Keratinocyte (primary cell): ENCODE measurements at regions not wholly inside any gene's neighbourhood (a gene's known extent, or its start where the extent isn't known, plus 50 kb on each side); places are given as distances from the start of the nearest gene placed in this dataset.

Experiments used
- CTCF ChIP-seq, 3 experiments: IDR thresholded peaks in 1 of 3; conservative IDR thresholded peaks in 1 of 3; optimal IDR thresholded peaks in 1 of 3; 2 replicates in 2 of 3; 3 replicates in 1 of 3; pipeline versions ENCODE3 to v1.5.1; 2011; ENCODE audit warnings: low read length in 3 of 3, mild to moderate bottlenecking in 3 of 3, moderate library complexity in 2 of 3, control low read depth in 1 of 3, inconsistent platforms in 1 of 3; ENCODE audit not compliant: insufficient read depth in 2 of 3; ENCODE audit errors: extremely low read depth in 1 of 3
- EZH2 ChIP-seq: IDR thresholded peaks from one replicate; pipeline ENCODE4 v1.6.1; 2012; ENCODE audit warnings: inconsistent platforms, mild to moderate bottlenecking, low read length, moderate library complexity

- TF ChIP-seq CTCF (optimal IDR thresholded peaks at IDR 0.05 in 1 of 3, IDR thresholded peaks at IDR 0.05 in 1 of 3, conservative IDR thresholded peaks at IDR 0.05 in 1 of 3; ENCODE audit: extremely low read depth in 1 of 3, insufficient read depth in 2 of 3, low read length in 3 of 3) (no peak), EZH2 (no peak)
Measured at GRCh38 chr4:188372058-188372457, 232.8 kb downstream of the TRIML1 start.
